ENCODE measurements at regions not wholly inside any gene's neighbourhood (a gene's known extent, or its start where the extent isn't known, plus 50 kb on each side); places are given as distances from the start of the nearest gene placed in this dataset.

- TF ChIP-seq CTCF (IDR thresholded peaks at IDR 0.05; ENCODE audit: borderline replicate concordance, insufficient read depth, low read depth, low read length): no peak
Measured at GRCh38 chr9:126122901-126123616, 203.6 kb upstream of the MVB12B start.

GRCh38 chr9:126123927-126124326, 202.7 kb upstream of the MVB12B start:
- no peak for TF ChIP-seq CTCF (IDR thresholded peaks at IDR 0.05; ENCODE audit: borderline replicate concordance, insufficient read depth, low read depth, low read length)
- H3K4me3 ChIP-seq (ENCODE audit: low read depth, low read length): no peak overlapping the region

More at GRCh38 chr9:126122901-126123616, 203.6 kb upstream of the MVB12B start:
- H3K4me3 ChIP-seq (ENCODE audit: low read depth, low read length): no peak overlapping the region

GRCh38 chr9:126125177-126125576, 201.5 kb upstream of the MVB12B start:
- no peak for TF ChIP-seq CTCF (IDR thresholded peaks at IDR 0.05; ENCODE audit: borderline replicate concordance, insufficient read depth, low read depth, low read length)
- no peak overlapping the region for H3K4me3 ChIP-seq (ENCODE audit: low read depth, low read length)

GRCh38 chr9:126125577-126125976, 201.1 kb upstream of the MVB12B start:
- no peak overlapping the region for H3K4me3 ChIP-seq (ENCODE audit: low read depth, low read length)
- no peak for TF ChIP-seq CTCF (IDR thresholded peaks at IDR 0.05; ENCODE audit: borderline replicate concordance, insufficient read depth, low read depth, low read length)

- no peak for TF ChIP-seq CTCF (IDR thresholded peaks at IDR 0.05; ENCODE audit: borderline replicate concordance, insufficient read depth, low read depth, low read length)
- no peak overlapping the region for H3K4me3 ChIP-seq (ENCODE audit: low read depth, low read length)
Measured at GRCh38 chr9:126125992-126126409, 200.6 kb upstream of the MVB12B start.

- no peak for TF ChIP-seq CTCF (IDR thresholded peaks at IDR 0.05; ENCODE audit: borderline replicate concordance, insufficient read depth, low read depth, low read length)
- no peak overlapping the region for H3K4me3 ChIP-seq (ENCODE audit: low read depth, low read length)
Measured at GRCh38 chr9:126126807-126127206, 199.8 kb upstream of the MVB12B start.

- H3K4me3 ChIP-seq (ENCODE audit: low read depth, low read length): no peak overlapping the region
- TF ChIP-seq CTCF (IDR thresholded peaks at IDR 0.05; ENCODE audit: borderline replicate concordance, insufficient read depth, low read depth, low read length): no peak
Measured at GRCh38 chr9:126127591-126127990, 199.0 kb upstream of the MVB12B start.

Measured in GM12875 (cell line).